ENCODE measurements at regions not wholly inside any gene's neighbourhood (a gene's known extent, or its start where the extent isn't known, plus 50 kb on each side); places are given as distances from the start of the nearest gene placed in this dataset.

- TF ChIP-seq ZNF223 (tag by site-specific recombination; IDR thresholded peaks at IDR 0.05) (no peak), ATF2 (tag by site-specific recombination; IDR thresholded peaks at IDR 0.05; ENCODE audit: low read depth) (no peak), ZNF501 (tag by site-specific recombination; IDR thresholded peaks at IDR 0.05) (no peak), ZNF701 (tag by site-specific recombination; IDR thresholded peaks at IDR 0.05) (no peak), ZNF449 (tag by site-specific recombination; IDR thresholded peaks at IDR 0.05) (no peak), YY2 (tag by site-specific recombination; IDR thresholded peaks at IDR 0.05) (no peak), KLF8 (tag by site-specific recombination; IDR thresholded peaks at IDR 0.05) (no peak)
Observed at GRCh38 chr5:173514661-173515060, 101.8 kb downstream of the BOD1 start (continued).

GRCh38 chr5:173513521-173513991 lies 102.9 kb downstream of the BOD1 start:
- no peak overlapping the region for H3K27ac ChIP-seq (ENCODE audit: extremely low read depth, low read depth, low read length)
- ChIA-PET CTCF (interaction anchor here (1.0 kb wide), 1 partner anchor 182 kb away, joined by 3 read pairs; no protein-coding TSS in a partner anchor), POLR2A (interaction anchor here (0.6 kb wide), 1 partner anchor 39 kb away, joined by 4 read pairs; no protein-coding TSS in a partner anchor)
- H3K9me3 ChIP-seq (ENCODE audit: control insufficient read depth, insufficient read depth, low read depth, low read length) = no peaks in the 10 kb centered on the region
- TF ChIP-seq ZNF677 (tag by site-specific recombination; IDR thresholded peaks at IDR 0.05) (no peak), REPIN1 (tag by site-specific recombination; IDR thresholded peaks at IDR 0.05; ENCODE audit: low read depth) (no peak), GLIS2 (tag by site-specific recombination; IDR thresholded peaks at IDR 0.05) (no peak), YY2 (tag by site-specific recombination; IDR thresholded peaks at IDR 0.05) (no peak), SCRT2 (tag by site-specific recombination; IDR thresholded peaks at IDR 0.05) (no peak), ZNF223 (tag by site-specific recombination; IDR thresholded peaks at IDR 0.05) (no peak), ZNF16 (tag by site-specific recombination; IDR thresholded peaks at IDR 0.05; ENCODE audit: low read depth) (no peak), MEIS1 (CRISPR knock-in tag; IDR thresholded peaks at IDR 0.05; ENCODE audit: borderline replicate concordance) (no peak), ZNF146 (tag by site-specific recombination; IDR thresholded peaks at IDR 0.05) (no peak), ZNF473 (tag by site-specific recombination; IDR thresholded peaks at IDR 0.05) (no peak)
- H3K36me3 ChIP-seq (ENCODE audit: control insufficient read depth in 2 of 2, insufficient read depth in 1 of 2, low read length in 2 of 2) = no peaks in the 10 kb centered on the region
- no peak overlapping the region for H3K4me3 ChIP-seq (ENCODE audit: low read depth, low read length)
- no peaks in the 10 kb centered on the region for H3K4me1 ChIP-seq (ENCODE audit: control insufficient read depth, insufficient read depth, low read length)

- POLR2A ChIA-PET = no interaction called here
- CTCF ChIA-PET = interaction anchor here (0.6 to 1.4 kb wide), 3 partner anchors 52 to 181 kb away, joined by 3 to 4 read pairs (median 3); no protein-coding TSS in a partner anchor
- TF ChIP-seq SP2 (tag by site-specific recombination; IDR thresholded peaks at IDR 0.05) (no peak), ZBTB17 (tag by site-specific recombination; IDR thresholded peaks at IDR 0.05) (no peak), ZSCAN30 (tag by site-specific recombination; IDR thresholded peaks at IDR 0.05) (no peak), KLF9 (tag by site-specific recombination; IDR thresholded peaks at IDR 0.05; ENCODE audit: low read depth) (no peak), ZFP69B (tag by site-specific recombination; IDR thresholded peaks at IDR 0.05) (no peak), ZNF670 (tag by site-specific recombination; IDR thresholded peaks at IDR 0.05; ENCODE audit: low read depth) (no peak), ZNF548 (tag by site-specific recombination; IDR thresholded peaks at IDR 0.05) (no peak), ZNF843 (tag by site-specific recombination; IDR thresholded peaks at IDR 0.05) (no peak), GLI4 (tag by site-specific recombination; IDR thresholded peaks at IDR 0.05) (no peak), ZSCAN16 (tag by site-specific recombination; IDR thresholded peaks at IDR 0.05) (no peak), ZNF114 (tag by site-specific recombination; IDR thresholded peaks at IDR 0.05) (no peak), ATF2 (tag by site-specific recombination; IDR thresholded peaks at IDR 0.05; ENCODE audit: low read depth) (no peak), ZNF10 (tag by site-specific recombination; IDR thresholded peaks at IDR 0.05) (no peak), ZNF610 (tag by site-specific recombination; IDR thresholded peaks at IDR 0.05; ENCODE audit: borderline replicate concordance) (no peak), ZNF624 (tag by site-specific recombination; IDR thresholded peaks at IDR 0.05) (no peak)
Observed at GRCh38 chr5:173512637-173513435, 103.6 kb downstream of the BOD1 start.

More at GRCh38 chr5:173512637-173513435, 103.6 kb downstream of the BOD1 start:
- Histone ChIP-seq H3K9me3 (ENCODE audit: control insufficient read depth, insufficient read depth, low read depth, low read length) (no peaks in the 10 kb centered on the region), H3K27ac (ENCODE audit: extremely low read depth, low read depth, low read length) (no peak overlapping the region), H3K36me3 (ENCODE audit: control insufficient read depth in 2 of 2, insufficient read depth in 1 of 2, low read length in 2 of 2) (no peaks in the 10 kb centered on the region), H3K4me1 (ENCODE audit: control insufficient read depth, insufficient read depth, low read length) (no peaks in the 10 kb centered on the region), H3K4me3 (ENCODE audit: low read depth, low read length) (no peak overlapping the region)
